HG03469 (cell line): ENCODE measurements at regions not wholly inside any gene's neighbourhood (a gene's known extent, or its start where the extent isn't known, plus 50 kb on each side); places are given as distances from the start of the nearest gene placed in this dataset.

Experiments
- ATAC-seq: cut with Tn5 transposase; IDR thresholded peaks from one replicate; pipeline ENCODE4 v1.9.1; 2021; ENCODE audit warnings: mild to moderate bottlenecking, moderate library complexity, moderate number of reproducible peaks; ENCODE audit not compliant: unreplicated experiment

DNA sequence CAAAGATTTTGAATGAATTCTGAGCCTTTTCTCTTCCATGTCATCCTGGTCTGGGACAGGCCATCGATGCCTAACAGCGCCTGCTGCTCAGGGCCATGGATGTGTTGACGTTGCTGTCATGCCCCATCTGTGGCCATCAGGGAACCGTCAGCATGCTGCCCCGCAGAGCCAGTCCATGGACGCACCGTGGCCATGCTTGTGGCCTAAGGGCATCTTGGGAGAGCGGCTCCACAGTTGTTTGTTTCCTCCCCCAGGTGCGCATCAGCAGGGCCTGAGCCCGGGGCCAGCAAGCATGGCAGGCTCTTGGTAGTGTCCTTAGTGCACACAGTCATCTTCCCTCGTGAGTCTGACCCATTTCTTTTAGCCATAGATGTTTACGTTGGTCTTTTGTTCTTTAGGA, 142.7 kb downstream of the VAPA start:
- ATAC-seq = no peak

DNA sequence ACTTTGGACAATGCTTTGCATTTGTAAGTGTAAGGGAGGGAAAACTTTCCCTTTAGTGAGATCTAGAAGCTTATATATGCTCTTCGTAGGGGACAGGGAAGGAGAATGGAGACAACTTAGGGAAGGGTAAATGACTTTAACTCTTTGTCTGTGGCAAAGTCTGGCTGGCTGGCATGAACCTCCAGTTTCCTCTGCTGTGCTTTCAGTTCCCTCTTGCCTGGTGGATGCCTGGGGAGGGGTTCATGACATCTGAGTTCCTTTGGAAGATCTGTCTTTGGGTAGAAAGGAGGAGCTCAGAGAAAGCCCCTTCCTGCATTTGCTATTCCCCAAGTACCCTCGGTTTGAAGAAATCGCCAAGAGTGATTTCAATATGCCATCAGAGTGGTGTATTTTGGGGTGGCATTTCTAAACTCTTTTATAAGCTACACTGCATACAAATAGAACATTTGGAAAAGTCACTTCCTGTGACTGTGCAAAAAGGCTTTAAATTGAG, 143.6 kb downstream of the VAPA start:
- ATAC-seq = no peak

DNA sequence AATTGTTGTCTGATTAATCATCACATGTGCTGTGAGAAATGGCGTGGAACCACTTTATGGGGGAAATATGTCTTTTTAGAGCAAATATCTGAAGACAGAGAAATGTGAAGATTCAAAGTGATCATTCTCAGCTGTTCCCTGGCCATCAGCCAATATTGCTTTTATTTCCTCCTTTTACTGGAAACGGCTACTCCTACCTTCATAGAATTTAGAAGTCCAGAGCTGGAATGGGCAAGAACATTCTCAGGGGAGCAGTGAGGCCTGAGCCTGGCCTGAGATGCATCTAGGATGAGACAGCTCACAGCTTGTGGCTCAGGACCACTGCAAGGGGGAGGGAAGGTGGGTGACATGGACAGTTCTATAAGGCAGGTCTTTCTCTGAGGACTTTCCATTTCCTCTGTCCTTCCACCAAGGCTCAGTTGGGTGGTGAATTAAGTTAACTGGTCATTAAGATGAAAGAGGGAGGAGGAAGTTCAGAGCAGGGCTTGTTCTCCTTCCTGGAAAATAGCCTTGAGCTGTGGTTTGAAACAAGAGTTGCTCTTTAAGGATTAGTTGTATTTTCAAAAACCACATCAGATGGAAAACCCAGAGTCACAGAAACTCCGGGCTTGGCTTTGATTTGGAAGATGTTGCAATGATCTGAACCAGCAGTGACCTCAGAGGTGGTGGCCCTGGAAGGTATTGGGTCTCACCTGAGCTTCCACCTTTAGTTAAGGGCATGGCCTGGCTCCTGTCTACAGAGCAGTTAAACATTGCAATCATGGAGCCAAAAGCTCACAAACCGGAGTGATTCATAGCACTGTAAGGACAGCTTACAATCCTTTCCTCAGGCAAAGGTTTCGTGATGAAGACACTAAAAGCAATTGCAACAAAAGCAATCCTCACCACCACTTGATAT, 144.3 kb downstream of the VAPA start:
- ATAC-seq = no peak

DNA sequence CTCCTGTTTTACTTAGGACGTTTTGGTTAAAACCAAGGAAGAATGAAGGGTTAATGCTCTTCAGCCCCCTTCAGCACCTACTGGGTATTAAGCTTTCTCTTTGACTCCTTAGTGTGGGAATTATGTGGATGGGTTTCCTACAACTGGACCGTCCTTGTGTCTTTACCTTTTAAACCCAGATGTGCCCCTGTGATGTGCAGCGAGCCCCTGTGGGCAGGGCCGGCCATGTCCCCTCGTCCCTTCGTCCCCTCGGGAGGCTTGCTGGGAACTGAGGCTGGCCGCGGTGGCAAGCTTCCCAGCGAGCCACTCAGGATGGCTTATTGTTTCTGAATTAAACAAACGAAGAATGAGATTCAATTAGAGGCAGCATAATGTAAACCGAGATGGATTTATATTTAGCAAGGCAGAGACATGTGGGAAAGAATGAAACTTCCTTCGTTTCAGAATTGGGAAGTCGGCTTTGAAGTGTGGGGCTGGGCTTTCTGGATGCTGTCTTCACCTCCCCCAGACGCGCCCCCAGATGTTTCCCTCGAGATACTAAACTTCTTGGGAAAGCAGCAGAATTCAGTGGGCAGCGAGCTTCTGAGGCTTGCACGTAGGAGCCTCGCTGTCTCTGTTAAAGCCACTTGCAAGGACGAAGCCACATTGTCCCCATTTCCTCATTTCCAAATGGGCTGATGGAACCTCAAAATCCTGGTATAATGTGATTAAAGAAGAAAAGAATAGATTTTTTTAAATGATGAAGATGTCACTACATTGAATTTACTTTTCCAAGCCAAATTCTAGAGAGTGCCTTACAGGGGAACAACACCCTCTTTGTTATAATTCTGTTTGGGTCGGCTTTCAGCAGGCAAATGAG, 146.0 kb downstream of the VAPA start:
- ATAC-seq = no peak

DNA sequence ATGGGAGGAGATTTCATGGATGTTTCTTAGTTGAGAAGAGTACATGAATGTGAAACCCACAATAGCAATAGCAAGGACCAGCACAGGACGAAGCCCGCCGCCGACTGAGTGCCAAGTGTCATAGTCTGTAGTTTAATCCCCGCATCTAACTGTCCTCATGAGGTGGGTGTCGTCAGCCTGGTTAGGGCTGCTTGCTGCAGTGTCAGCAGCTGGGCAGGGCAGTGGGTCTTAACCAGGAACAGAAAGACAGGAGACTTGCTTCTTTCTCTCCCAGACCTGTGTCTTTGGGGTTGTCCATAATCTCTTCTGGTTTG, 146.6 kb downstream of the VAPA start:
- no peak for ATAC-seq

DNA sequence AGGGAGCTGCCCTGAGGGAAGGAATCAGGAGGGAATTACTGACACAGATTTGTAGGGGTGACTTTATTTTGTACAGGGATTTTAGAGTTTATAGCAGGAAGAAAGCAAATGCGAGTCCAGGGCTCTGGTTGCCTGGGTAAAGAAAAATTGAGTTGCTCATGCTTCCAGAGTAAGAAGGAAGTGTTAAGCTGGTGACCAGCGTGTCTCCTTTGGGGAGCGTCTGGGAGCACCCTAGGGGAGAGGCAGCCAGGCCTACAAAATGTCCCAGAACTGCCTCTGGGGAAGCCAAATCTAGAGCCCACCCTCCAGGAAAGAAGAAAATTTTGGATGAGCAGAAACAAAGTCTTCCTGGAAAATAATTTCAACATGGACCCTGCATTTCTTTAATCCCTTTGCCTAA, 147.0 kb downstream of the VAPA start:
- no peak for ATAC-seq

DNA sequence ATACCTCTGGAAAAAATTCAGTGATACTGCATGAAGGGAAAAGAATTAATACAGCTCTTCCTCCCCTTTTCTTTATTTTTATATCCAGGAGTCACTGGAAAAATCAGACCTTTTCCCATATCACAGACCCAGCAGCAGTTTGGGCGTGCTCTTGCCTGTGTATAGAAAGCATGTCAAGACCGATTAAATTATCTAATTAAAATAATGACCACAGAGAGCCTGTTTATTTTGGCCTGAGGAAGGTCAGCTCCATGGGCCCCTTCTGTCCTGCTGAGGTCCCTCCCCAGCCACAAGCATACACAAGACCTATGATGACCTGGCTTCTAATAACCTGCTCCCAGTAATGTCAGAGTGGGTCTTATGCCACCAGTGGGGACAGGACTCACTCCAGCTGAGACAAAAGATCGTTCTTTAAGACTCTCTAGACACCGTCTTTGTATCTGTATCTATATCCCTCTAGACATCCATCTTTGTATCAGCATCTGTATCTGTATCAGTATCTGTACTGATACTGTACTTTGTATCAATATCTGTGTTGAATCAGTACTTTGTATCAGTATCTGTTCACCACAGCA, 147.8 kb downstream of the VAPA start:
- no peak for ATAC-seq

DNA sequence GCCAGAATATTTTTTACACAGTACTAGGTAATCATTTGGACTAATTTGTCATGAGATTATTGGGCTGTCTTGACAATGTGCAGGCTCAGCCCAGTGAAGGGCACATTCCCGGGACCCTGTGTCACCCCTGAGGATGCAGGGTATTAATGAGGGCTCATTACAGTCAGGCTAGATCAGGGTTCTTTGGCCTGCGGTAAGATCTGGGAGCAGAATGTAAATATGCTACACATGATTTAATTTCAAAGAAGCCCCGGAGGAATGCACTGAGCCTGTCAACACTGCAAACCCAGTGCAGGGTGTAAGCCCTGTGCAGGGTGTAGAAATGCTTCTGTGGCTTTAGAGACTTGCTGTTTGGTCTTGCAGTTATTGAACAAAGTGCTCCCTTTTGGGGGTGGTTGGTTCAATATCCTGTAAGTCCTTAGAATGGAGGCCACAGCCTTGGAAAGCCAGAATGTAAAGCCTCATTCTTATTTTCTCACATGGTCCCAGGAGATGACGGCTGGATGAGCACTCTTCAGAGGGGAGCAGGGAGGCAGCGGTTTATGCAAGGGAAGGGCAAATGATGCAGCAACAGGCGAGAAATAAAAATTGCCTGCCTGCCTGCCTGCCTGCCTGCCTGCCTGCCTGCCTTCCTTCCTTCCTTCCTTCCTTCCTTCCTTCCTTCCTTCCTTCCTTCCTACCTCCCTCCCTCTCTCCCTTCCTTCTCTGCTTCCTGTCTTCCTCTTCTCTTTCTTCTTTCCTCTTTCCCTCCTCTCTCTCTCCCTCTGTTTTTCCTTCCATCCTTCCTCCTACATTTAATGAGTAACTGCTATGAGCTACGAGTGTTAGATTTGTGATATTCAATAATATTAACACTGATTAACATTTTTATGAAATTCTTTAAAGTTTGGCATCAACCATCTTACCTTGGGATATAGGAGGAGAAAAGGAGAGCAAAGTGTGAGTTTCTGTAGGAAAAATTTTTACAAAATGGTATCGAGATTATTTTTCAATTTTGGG, 148.8 kb downstream of the VAPA start:
- ATAC-seq = no peak

DNA sequence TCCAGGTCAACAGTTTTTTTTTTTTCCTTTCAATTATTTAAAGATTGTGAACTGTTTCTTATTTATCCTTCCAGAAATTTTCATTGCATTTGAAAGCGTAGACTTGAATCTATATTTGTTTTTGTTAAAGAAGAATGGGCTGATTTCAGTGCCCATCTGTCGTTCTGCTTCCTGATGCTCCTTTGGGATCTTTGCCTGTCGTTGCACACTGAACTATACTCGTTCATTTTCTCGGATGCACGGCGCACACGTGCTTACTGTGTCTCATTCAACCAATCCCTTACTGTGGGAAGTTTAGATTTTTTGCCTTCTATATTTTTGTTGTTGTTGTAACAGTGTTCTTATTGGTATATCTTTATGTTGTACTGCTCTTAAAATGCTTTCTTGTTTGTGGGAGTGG, 149.7 kb downstream of the VAPA start:
- no peak for ATAC-seq

DNA sequence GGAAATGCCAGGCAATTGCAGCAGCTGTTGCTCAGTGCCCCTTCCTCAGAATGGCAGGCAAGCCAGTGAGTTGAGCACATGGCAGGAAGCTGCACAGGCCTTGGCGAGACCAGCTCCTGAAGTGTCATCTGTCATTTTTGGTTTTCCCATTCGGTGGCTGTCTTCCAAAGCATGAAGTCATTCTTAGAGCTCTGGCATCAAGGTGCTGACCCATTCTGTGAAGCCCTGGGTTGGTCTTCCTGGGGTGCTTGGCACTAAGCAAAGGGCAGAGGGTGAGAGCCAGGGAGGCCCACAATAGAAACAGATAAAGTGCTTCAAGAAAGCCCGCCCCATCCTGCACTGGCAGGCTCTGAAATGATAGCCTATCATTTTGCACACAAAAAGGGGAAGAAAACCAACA, 150.5 kb downstream of the VAPA start:
- no peak for ATAC-seq

DNA sequence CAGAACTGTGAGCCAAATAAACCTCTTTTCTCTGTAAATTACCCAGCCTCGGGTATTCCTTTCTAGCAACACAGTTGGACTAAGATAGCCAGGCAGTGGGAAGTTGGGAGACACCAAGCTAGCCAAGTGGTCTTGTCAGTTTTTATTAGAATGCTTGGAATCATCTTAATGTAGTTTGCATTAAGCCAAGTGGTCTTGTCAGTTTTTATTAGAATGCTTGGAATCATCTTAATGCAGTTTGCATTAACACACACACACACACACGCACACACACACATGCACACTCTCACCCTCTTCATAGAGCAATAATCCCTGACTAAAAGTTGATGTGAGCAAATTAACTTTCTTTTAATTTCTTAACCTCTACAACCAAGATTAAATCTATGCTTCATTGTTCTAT, 151.5 kb downstream of the VAPA start:
- no peak for ATAC-seq

DNA sequence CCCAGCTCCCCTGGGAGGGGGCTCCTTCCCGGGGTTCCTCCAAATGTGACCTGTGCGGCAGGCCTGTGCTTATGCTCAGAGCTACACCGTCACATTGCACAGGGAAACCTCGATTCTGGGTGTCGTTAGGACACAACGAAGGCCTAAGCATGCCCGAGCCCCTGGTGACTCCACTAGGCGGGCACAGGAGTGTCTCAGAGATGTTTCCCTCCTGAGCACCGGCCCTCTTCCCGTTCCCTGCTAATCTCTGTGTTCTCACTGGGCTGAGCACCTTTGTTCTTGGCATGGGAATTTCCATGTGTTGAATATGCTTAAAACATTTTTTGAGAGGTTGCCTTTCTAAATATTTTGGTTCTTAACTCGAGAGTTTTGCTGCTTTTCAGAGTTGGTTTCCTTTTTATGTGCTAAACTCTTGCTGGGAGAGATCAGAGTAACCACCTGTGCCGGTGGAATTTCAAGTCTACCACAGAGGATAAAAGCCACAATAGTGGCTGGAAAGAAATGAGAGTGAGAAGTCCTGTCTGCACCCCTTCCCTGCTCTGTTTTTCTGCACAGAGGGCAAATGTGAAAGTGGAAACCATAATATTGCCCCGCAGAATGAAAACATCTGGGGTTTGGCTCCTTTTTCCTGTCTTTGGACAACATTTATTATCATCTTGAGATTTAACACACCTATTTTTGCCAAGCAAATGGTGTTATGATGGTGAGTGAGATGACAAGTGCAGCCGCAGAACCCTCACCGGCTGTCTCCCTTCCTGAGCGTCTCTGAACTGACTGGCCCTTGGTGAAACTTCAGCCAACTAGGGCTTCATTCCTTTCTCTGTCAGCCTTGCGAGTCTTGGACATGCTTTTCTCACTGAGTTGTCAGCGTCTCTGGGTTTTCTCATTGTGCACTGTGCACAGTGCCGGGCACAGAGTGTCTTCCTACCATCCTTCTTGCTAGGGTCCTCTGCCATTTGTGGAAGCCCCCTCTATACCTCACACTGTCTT, 154.1 kb downstream of the VAPA start:
- ATAC-seq = no peak

DNA sequence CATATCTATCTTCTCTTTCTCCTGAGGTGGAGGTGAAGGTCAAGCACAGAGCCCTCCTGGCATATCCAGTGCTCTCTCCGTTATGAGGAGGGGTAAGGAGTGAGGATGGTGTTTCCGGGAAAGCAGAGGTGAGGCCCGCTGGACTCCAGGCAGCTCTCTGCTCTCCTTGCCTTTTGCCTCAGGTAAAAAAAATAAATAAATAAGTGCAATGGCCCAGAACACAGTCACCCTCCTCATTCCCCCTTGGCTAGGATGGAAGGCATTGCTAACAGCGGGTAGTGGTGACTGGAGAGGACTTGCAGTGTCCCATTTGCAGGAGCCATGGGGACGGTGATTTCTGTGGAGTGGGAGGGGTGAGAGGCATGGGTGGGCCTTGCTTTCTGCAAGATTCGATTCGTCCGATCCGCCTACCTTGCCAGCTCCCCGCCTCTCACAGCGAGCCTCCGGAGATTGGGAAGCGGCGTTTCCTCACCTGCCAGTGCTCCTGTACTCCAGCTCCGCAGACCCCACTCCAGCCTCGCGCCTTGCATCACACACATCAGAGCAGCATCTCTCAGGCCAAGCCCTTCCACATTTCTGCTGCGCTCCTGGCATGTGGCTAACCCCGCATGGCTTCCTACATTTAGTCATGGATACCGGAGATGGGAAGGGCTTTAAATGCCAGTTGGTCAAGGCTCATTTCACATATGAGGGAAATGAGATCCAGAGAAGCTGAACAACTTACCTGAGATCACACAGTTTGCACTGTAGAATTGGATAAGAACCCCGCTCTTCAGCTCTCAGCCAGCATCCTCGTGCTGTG, 155.2 kb downstream of the VAPA start:
- no peak for ATAC-seq

DNA sequence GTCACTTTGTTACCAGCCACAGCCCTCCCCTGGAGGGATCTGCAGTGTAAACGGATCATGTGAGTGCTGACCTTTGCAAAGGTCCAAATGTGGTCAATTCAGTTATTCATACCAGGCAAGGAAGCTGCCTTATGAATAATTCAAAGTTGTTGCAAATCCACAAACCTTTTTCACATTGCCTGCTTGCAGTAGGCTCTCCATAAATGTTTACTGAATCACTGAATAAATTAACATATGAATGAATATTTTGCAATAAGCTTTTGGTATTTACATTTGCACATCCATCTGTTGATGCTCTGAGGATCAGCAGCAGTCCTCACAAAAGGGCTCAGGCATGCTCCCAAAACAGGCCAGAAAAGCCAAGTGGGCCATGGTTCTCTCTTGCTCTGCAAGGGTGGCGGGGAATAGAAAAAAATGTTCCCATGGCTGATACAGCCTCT, 156.8 kb downstream of the VAPA start:
- no peak for ATAC-seq

DNA sequence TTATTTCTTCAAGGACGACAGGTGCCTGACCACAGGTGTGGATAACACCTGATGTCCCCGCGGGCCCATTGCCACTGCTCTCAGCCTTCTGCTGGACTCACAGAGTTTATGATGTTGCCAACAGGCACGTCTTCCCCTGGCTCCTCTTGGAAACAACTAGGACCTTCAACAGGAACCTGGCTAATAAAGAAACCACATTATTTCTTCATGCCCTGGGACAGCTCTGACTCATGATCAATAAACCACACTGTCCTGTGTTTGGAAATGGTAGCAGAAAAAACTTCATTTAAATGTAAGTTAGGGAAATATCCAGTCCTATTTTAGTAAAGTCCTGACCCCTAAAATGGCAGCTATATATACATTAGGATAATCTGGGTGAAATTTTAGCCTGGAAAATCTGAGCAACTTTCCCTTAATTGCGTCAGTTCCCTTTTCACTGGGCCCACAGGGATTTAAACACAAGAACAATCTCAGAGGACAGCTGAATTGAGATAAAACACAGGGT, 158.9 kb downstream of the VAPA start:
- no peak for ATAC-seq

DNA sequence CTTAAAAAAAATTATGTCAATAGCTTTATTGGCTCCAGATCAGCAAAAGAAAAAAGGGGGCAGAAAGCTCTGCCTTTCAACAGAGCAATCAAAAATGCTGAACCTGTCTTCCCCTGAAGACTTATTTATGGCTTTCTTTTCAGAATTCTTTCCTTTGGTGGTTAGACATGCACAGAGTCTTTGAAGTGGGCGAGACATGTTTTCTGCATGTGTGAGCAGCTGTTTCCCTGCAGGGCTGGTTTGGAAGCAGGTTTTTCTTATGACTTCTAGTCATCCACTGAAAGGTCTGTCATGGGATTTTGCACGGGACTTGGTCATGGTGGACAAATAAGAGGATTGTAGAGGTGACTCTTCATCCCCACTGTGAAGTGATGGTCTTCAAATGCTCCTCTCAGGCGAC, 160.3 kb downstream of the VAPA start:
- ATAC-seq = no peak

DNA sequence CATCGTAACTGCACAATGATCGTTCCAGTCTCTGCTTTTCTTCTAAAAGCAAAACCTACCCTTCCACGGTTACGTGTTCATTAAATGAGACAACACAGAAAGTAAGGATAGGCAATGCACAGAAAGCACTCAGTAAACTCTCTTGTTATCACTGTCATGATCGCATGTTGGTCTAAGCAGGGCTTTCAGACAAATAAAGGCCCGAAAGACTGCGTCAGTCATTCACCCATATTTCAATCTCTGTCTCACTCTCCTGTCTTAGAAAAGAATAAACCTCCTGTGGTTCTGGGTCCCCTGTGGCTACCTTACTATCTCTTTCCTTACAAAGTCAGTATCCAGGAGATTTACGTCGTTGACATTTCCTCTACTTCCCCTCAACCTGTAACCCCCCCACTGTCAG, 160.9 kb downstream of the VAPA start:
- ATAC-seq = no peak

DNA sequence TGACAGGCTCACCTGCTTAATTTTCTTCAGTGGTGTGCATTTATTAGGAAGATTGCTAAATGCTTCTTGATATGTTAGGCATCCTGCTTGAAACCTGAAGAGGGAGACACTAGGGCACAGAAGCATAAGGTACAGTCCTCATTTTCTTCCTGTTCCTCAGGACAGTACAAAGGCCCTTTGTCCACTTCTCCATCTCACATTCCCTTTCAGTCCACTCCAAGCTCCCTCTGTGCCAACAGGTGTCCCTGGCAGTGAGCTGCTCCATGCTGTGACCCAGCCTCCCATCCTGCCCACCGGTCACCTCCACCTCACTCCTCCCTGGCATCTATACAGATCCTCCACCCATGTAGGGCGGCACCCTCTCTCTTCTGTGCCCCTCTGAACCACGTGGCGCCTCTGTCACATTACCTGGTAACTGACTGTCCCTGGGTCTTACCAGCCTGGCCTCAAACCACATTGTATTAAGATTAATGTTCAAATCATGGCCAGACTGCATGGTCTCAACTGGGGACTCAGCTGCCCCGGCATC, 162.8 kb downstream of the VAPA start:
- ATAC-seq = no peak
